Thyroid gland (tissue), 4 donors: ENCODE measurements at regions not wholly inside any gene's neighbourhood (a gene's known extent, or its start where the extent isn't known, plus 50 kb on each side); places are given as distances from the start of the nearest gene placed in this dataset.

Source experiments
- DNase-seq, 2 donors: peaks; one replicate each; pipeline ENCODE4 v3.0.0-alpha.2; 2019
- H3K27ac ChIP-seq, 3 donors: fragments of 200-600 bp; sonication (generic); 1 replicate in 2 of 3; 2 replicates in 1 of 3; pipeline ENCODE4 v1.5.1; 2016 to 2019; ENCODE audit warnings: mild to moderate bottlenecking in 1 of 3, moderate library complexity in 1 of 3
- H3K27me3 ChIP-seq: fragments of 200-600 bp; sonication (generic); one replicate; pipeline ENCODE4 v1.5.1; 2019
- H3K36me3 ChIP-seq, 2 donors: fragments of 200-600 bp; sonication (generic); one replicate each; pipeline ENCODE4 v1.5.1; 2016 to 2019
- H3K4me1 ChIP-seq, 2 donors: fragments of 200-600 bp; sonication (generic); one replicate each; pipeline ENCODE4 v1.5.1; 2017 to 2019
- H3K4me3 ChIP-seq, 3 donors: fragments of 200-600 bp; sonication (generic); replicated peaks in 1 of 3; 1 replicate in 2 of 3; 2 replicates in 1 of 3; pipeline ENCODE4 v1.5.1; 2016; ENCODE audit warnings: mild to moderate bottlenecking in 1 of 3
- H3K9me3 ChIP-seq: fragments of 200-600 bp; sonication (generic); one replicate; pipeline ENCODE4 v1.5.1; 2017
- CTCF ChIP-seq, 6 experiments: fragments of 200-600 bp in 3 of 6; fragments of 450-650 bp in 3 of 6; sonication (generic) in 3 of 6; IDR thresholded peaks; one replicate each; pipeline ENCODE4 v1.5.1; 2016 to 2019; ENCODE audit warnings: antibody characterized with exemption in 6 of 6, mild to moderate bottlenecking in 2 of 6, inconsistent platforms in 1 of 6, moderate library complexity in 1 of 6
- POLR2A ChIP-seq, 2 donors: fragments of 450-650 bp; IDR thresholded peaks; one replicate each; pipeline ENCODE4 v1.6.1; 2017; ENCODE audit warnings: antibody characterized with exemption in 2 of 2, mild to moderate bottlenecking in 2 of 2, moderate library complexity in 1 of 2
- WGBS, 2 donors: methylation state at CpG; one replicate each; pipeline ENCODE4 v1.1.5; 2017; 5-methylcytosine and 5-hydroxymethylcytosine counted together
- intact Hi-C: fragments of 100-400 bp; cut with DNase I; formaldehyde crosslinking; loops from one replicate; pipeline ENCODE4 v1.15.1; 2023

- H3K4me1 ChIP-seq, result no peaks in the 10 kb centered on the region
- intact Hi-C loops, result no loop called here
- H3K4me3 ChIP-seq, result no peak overlapping the region
- H3K9me3 ChIP-seq, result no peaks in the 10 kb centered on the region
- DNase-seq, result peak; percentile 47 to 53
- no peak for TF ChIP-seq POLR2A (IDR thresholded peaks at IDR 0.05)
- TF ChIP-seq CTCF (IDR thresholded peaks at IDR 0.05), result no peak
- no peaks in the 10 kb centered on the region for H3K27me3 ChIP-seq
- 35 to 44% methylated on average over 5 of the region's 5 CpGs for WGBS, 2 donors
- H3K27ac ChIP-seq, result no peak overlapping the region
- no peaks in the 10 kb centered on the region for H3K36me3 ChIP-seq
Measured at GRCh38 chr15:70420948-70421482, 323.3 kb upstream of the TLE3 start.

- WGBS, 2 donors, result 46 to 50% methylated on average over 4 of the region's 4 CpGs
- no peaks in the 10 kb centered on the region for H3K9me3 ChIP-seq
- TF ChIP-seq CTCF (IDR thresholded peaks at IDR 0.05), result no peak
- TF ChIP-seq POLR2A (IDR thresholded peaks at IDR 0.05), result no peak
- H3K4me1 ChIP-seq, result no peaks in the 10 kb centered on the region
- H3K4me3 ChIP-seq, result no peak overlapping the region
- DNase-seq, result no peak
- intact Hi-C loops, result no loop called here
- no peaks in the 10 kb centered on the region for H3K36me3 ChIP-seq
- H3K27me3 ChIP-seq, result no peaks in the 10 kb centered on the region
- H3K27ac ChIP-seq, result no peak overlapping the region
Measured at GRCh38 chr15:70420086-70420947, 322.6 kb upstream of the TLE3 start.

- 81 to 84% methylated on average over 11 of the region's 11 CpGs for whole genome bisulfite sequencing, 2 donors
- Histone ChIP-seq H3K27me3 (no peaks in the 10 kb centered on the region), H3K4me3 (no peak overlapping the region), H3K36me3 (no peaks in the 10 kb centered on the region), H3K27ac (no peak overlapping the region), H3K4me1 (no peaks in the 10 kb centered on the region), H3K9me3 (no peaks in the 10 kb centered on the region)
- TF ChIP-seq CTCF (IDR thresholded peaks at IDR 0.05) (no peak), POLR2A (IDR thresholded peaks at IDR 0.05) (no peak)
- no peak for DNase-seq
- intact Hi-C loops, result no loop called here
Measured at GRCh38 chr15:70418943-70419342, 321.2 kb upstream of the TLE3 start.

GRCh38 chr15:70417535-70417934, 319.8 kb upstream of the TLE3 start:
- no peak overlapping the region for H3K4me3 ChIP-seq
- no peaks in the 10 kb centered on the region for H3K4me1 ChIP-seq
- no peak for TF ChIP-seq CTCF (IDR thresholded peaks at IDR 0.05)
- no peak for TF ChIP-seq POLR2A (IDR thresholded peaks at IDR 0.05)
- no peaks in the 10 kb centered on the region for H3K36me3 ChIP-seq
- intact Hi-C loops, result no loop called here
- no peaks in the 10 kb centered on the region for H3K27me3 ChIP-seq
- DNase-seq, result no peak
- no peaks in the 10 kb centered on the region for H3K9me3 ChIP-seq
- no peak overlapping the region for H3K27ac ChIP-seq
- 51 to 61% methylated on average over 6 of the region's 6 CpGs for WGBS, 2 donors

GRCh38 chr15:70416829-70417228, 319.1 kb upstream of the TLE3 start:
- WGBS, 2 donors, result 55% methylated on average over 2 of the region's 2 CpGs
- no peaks in the 10 kb centered on the region for H3K36me3 ChIP-seq

More at GRCh38 chr15:70416829-70417228, 319.1 kb upstream of the TLE3 start:
- no peak for DNase-seq
- Histone ChIP-seq H3K27me3 (no peaks in the 10 kb centered on the region), H3K4me1 (no peaks in the 10 kb centered on the region), H3K9me3 (no peaks in the 10 kb centered on the region), H3K27ac (no peak overlapping the region), H3K4me3 (no peak overlapping the region)
- intact Hi-C loops, result no loop called here
- TF ChIP-seq CTCF (IDR thresholded peaks at IDR 0.05) (no peak), POLR2A (IDR thresholded peaks at IDR 0.05) (no peak)
